Activated CD4-positive, alpha-beta T cell treated with anti-CD3 and anti-CD28 coated beads for 24 hours (primary cell): ENCODE measurements at regions not wholly inside any gene's neighbourhood (a gene's known extent, or its start where the extent isn't known, plus 50 kb on each side); places are given as distances from the start of the nearest gene placed in this dataset.
"Not testable (repeated sequence)": the region's sequence is repeated elsewhere in the genome, so short reads cannot be mapped to it uniquely, and the experiment has no call there.

Experiments used
- DNase-seq, 2 donors: peaks; one replicate each; pipeline ENCODE4 v3.0.0-alpha.2; 2020; ENCODE audit warnings: low read depth in 2 of 2

GRCh38 chr2:132318481-132318880 is 98.1 kb upstream of the GPR39 start:
- not testable (repeated sequence) for DNase-seq

- DNase-seq, result not testable (repeated sequence)
Observed at GRCh38 chr2:132324005-132324404, 92.6 kb upstream of the GPR39 start.

GRCh38 chr2:132332345-132333033 is 84.1 kb upstream of the GPR39 start:
- DNase-seq, result not testable (repeated sequence)

- not testable (repeated sequence) for DNase-seq
Observed at GRCh38 chr2:132337135-132337534, 79.5 kb upstream of the GPR39 start.

GRCh38 chr2:132337844-132338243 is 78.8 kb upstream of the GPR39 start:
- not testable (repeated sequence) for DNase-seq

- DNase-seq, result not testable (repeated sequence)
Observed at GRCh38 chr2:132347041-132347780, 69.4 kb upstream of the GPR39 start.

GRCh38 chr2:132349092-132349687 is 67.4 kb upstream of the GPR39 start:
- not testable (repeated sequence) for DNase-seq

GRCh38 chr2:132351668-132352067 is 64.9 kb upstream of the GPR39 start:
- not testable (repeated sequence) for DNase-seq

GRCh38 chr2:132352481-132353001 is 64.1 kb upstream of the GPR39 start:
- DNase-seq, result not testable (repeated sequence)

GRCh38 chr2:132353380-132353779 is 63.2 kb upstream of the GPR39 start:
- not testable (repeated sequence) for DNase-seq

- not testable (repeated sequence) for DNase-seq
Observed at GRCh38 chr2:132360964-132361363, 55.6 kb upstream of the GPR39 start.

GRCh38 chr2:132361498-132361897 is 55.1 kb upstream of the GPR39 start:
- DNase-seq, result not testable (repeated sequence)

GRCh38 chr2:132363352-132363751 is 53.3 kb upstream of the GPR39 start:
- not testable (repeated sequence) for DNase-seq

- DNase-seq, result not testable (repeated sequence)
Observed at GRCh38 chr2:132365963-132366362, 50.6 kb upstream of the GPR39 start.

GRCh38 chr2:132366421-132367180 is 50.0 kb upstream of the GPR39 start:
- no peak for DNase-seq
